H1 (cell line): ENCODE measurements at regions not wholly inside any gene's neighbourhood (a gene's known extent, or its start where the extent isn't known, plus 50 kb on each side); places are given as distances from the start of the nearest gene placed in this dataset.

ENCODE experiments used
- CTCF ChIA-PET: fragments of 300-600 bp; sonication (Branson Sonifier 250); formaldehyde crosslinking; loops from one replicate; lab custom pipeline; 2021; ENCODE audit not compliant: partially characterized antibody; lab: Charles Lee
- POLR2A ChIA-PET: fragments of 300-600 bp; sonication (Branson Sonifier 250); formaldehyde crosslinking; loops from one replicate; lab custom pipeline; 2021; ENCODE audit warnings: inconsistent platforms; ENCODE audit not compliant: partially characterized antibody; lab: Charles Lee
- DNase-seq, 2 experiments: peaks; one replicate each; pipeline versions ENCODE4 v3.0.0 to v3.0.0-alpha.2; 2010 to 2022; ENCODE audit warnings: low spot score in 2 of 2, low read depth in 1 of 2, mixed read lengths in 1 of 2
- FAIRE-seq: peaks from 2 replicates; lab custom pipeline; 2011; peaks lifted over from hg19 to GRCh38; lab: Jason Lieb, UNC
- H2AFZ ChIP-seq: 2 replicates; pipeline ENCODE4 v1.8.1; 2012; ENCODE audit warnings: low read length, inconsistent platforms
- H2AK5ac ChIP-seq: 2 replicates; pipeline ENCODE4 v1.6.1; 2013; ENCODE audit warnings: low read depth, low read length
- H2BK120ac ChIP-seq: replicated peaks from 2 replicates; pipeline ENCODE3; 2013; ENCODE audit warnings: low read depth, low read length, inconsistent platforms
- H2BK12ac ChIP-seq: 2 replicates; pipeline ENCODE4 v1.6.1; 2013; ENCODE audit warnings: low read depth, low read length
- H2BK15ac ChIP-seq: 2 replicates; pipeline ENCODE4 v1.6.1; 2013; ENCODE audit warnings: low read length
- H2BK20ac ChIP-seq: 2 replicates; pipeline ENCODE4 v1.6.1; 2013; ENCODE audit warnings: low read length
- H2BK5ac ChIP-seq: 2 replicates; pipeline ENCODE4 v1.6.1; 2013; ENCODE audit warnings: low read depth, low read length
- H3K14ac ChIP-seq: 2 replicates; pipeline ENCODE4 v1.6.1; 2013; ENCODE audit warnings: inconsistent platforms; ENCODE audit not compliant: insufficient read length
- H3K18ac ChIP-seq: 2 replicates; pipeline ENCODE4 v1.6.1; 2013; ENCODE audit warnings: low read length; ENCODE audit errors: extremely low read depth
- H3K23ac ChIP-seq: 2 replicates; pipeline ENCODE4 v1.6.1; 2013; ENCODE audit warnings: inconsistent platforms; ENCODE audit not compliant: insufficient read length
- H3K23me2 ChIP-seq: 2 replicates; pipeline ENCODE4 v1.6.1; 2013; ENCODE audit warnings: low read depth, low read length
- H3K27ac ChIP-seq: 2 replicates; pipeline ENCODE4 v1.6.1; 2011; ENCODE audit warnings: low read depth, low read length, inconsistent platforms
- H3K27me3 ChIP-seq, 4 experiments: replicated peaks in 1 of 4; 1 replicate in 1 of 4; 2 replicates in 3 of 4; pipeline versions ENCODE4 v1.6.1 to v1.8.1; 2011 to 2013; ENCODE audit warnings: low read length in 3 of 4, mild to moderate bottlenecking in 3 of 4, inconsistent platforms in 2 of 4, mixed read lengths in 2 of 4, moderate library complexity in 1 of 4; ENCODE audit not compliant: control insufficient read depth in 3 of 4, insufficient read depth in 3 of 4; ENCODE audit errors: extremely low read depth in 1 of 4
- H3K36me3 ChIP-seq, 4 experiments: 2 replicates each; pipeline versions ENCODE4 v1.6.1 to v1.8.1; 2011 to 2013; ENCODE audit warnings: mild to moderate bottlenecking in 4 of 4, low read length in 3 of 4, moderate library complexity in 2 of 4, control low read depth in 1 of 4, inconsistent platforms in 1 of 4; ENCODE audit not compliant: insufficient read depth in 4 of 4, control insufficient read depth in 2 of 4
- H3K4ac ChIP-seq: replicated peaks from 2 replicates; pipeline ENCODE3; 2013; ENCODE audit warnings: low read length, low read depth, mixed read lengths, inconsistent platforms; ENCODE audit not compliant: insufficient read length
- H3K4me1 ChIP-seq, 4 experiments: replicated peaks in 1 of 4; 1 replicate in 1 of 4; 2 replicates in 3 of 4; pipeline versions ENCODE4 v1.6.1 to v1.8.1; 2011 to 2013; ENCODE audit warnings: low read length in 3 of 4, inconsistent platforms in 2 of 4, mixed read lengths in 1 of 4; ENCODE audit not compliant: insufficient read depth in 4 of 4, control insufficient read depth in 3 of 4
- H3K4me2 ChIP-seq, 2 experiments: 2 replicates each; pipeline versions ENCODE4 v1.6.1 to v1.8.1; 2011 to 2013; ENCODE audit warnings: low read depth in 2 of 2, low read length in 2 of 2, control low read depth in 1 of 2, inconsistent platforms in 1 of 2, mild to moderate bottlenecking in 1 of 2; ENCODE audit not compliant: insufficient read depth in 1 of 2
- H3K4me3 ChIP-seq, 4 experiments: fragments of 200-600, 300-600 bp in 1 of 4; sonication (generic), shearing (Covaris generic), sonication (Bioruptor Twin) in 1 of 4; 2 replicates each; pipeline versions ENCODE4 v1.5.1 to v1.8.1; 2011 to 2016; ENCODE audit warnings: low read length in 4 of 4, low read depth in 3 of 4, control low read depth in 2 of 4, inconsistent platforms in 2 of 4, mild to moderate bottlenecking in 2 of 4, mixed read lengths in 1 of 4, moderate library complexity in 1 of 4; ENCODE audit not compliant: insufficient read depth in 2 of 4; ENCODE audit errors: extremely low read depth in 1 of 4
- H3K56ac ChIP-seq: replicated peaks from 2 replicates; pipeline ENCODE3; 2013; ENCODE audit warnings: low read depth, mild to moderate bottlenecking, mixed read lengths, low read length, inconsistent platforms; ENCODE audit not compliant: insufficient read length
- H3K79me1 ChIP-seq: 2 replicates; pipeline ENCODE4 v1.6.1; 2013; ENCODE audit warnings: low read depth, low read length, control low read depth
- H3K79me2 ChIP-seq, 2 experiments: 2 replicates each; pipeline versions ENCODE4 v1.6.1 to v1.8.1; 2012 to 2013; ENCODE audit warnings: low read length in 2 of 2, mild to moderate bottlenecking in 2 of 2, inconsistent platforms in 1 of 2; ENCODE audit not compliant: insufficient read depth in 2 of 2, control insufficient read depth in 1 of 2
- H3K9ac ChIP-seq, 4 experiments: replicated peaks in 1 of 4; 1 replicate in 1 of 4; 2 replicates in 3 of 4; pipeline versions ENCODE4 v1.6.1 to v1.8.1; 2011 to 2013; ENCODE audit warnings: low read depth in 3 of 4, low read length in 3 of 4, control low read depth in 2 of 4, mild to moderate bottlenecking in 2 of 4, moderate library complexity in 2 of 4, inconsistent platforms in 1 of 4; ENCODE audit errors: extremely low read depth in 1 of 4
- H3K9me3 ChIP-seq, 2 experiments: 2 replicates each; pipeline versions ENCODE4 v1.6.1 to v1.8.1; 2012 to 2013; ENCODE audit warnings: mild to moderate bottlenecking in 2 of 2, moderate library complexity in 2 of 2, control low read depth in 1 of 2, inconsistent platforms in 1 of 2, low read depth in 1 of 2, low read length in 1 of 2, mixed read lengths in 1 of 2; ENCODE audit not compliant: insufficient read depth in 2 of 2
- H4K20me1 ChIP-seq, 2 experiments: replicated peaks in 1 of 2; 2 replicates each; pipeline versions ENCODE3 to v1.8.1; 2011 to 2013; ENCODE audit warnings: inconsistent platforms in 2 of 2, low read length in 2 of 2, mild to moderate bottlenecking in 1 of 2; ENCODE audit not compliant: insufficient read depth in 2 of 2, control insufficient read depth in 1 of 2
- H4K5ac ChIP-seq: 2 replicates; pipeline ENCODE4 v1.6.1; 2013; ENCODE audit warnings: low read length, low read depth, mixed read lengths, inconsistent platforms; ENCODE audit not compliant: insufficient read length
- H4K8ac ChIP-seq: 2 replicates; pipeline ENCODE4 v1.8.0; 2013; ENCODE audit warnings: mild to moderate bottlenecking, moderate library complexity, low read length, inconsistent platforms; ENCODE audit not compliant: insufficient read depth; ENCODE audit errors: extremely low read depth
- H4K91ac ChIP-seq: replicated peaks from 2 replicates; pipeline ENCODE3; 2013; ENCODE audit warnings: low read length, mixed read lengths, inconsistent platforms; ENCODE audit not compliant: insufficient read length
- CEBPB ChIP-seq: IDR thresholded peaks from 2 replicates; pipeline ENCODE4 v1.6.1; 2012; ENCODE audit warnings: low read depth, low read length
- JUND ChIP-seq: IDR thresholded peaks from 2 replicates; pipeline ENCODE4 v1.6.1; 2011; ENCODE audit warnings: mild to moderate bottlenecking, improper control_type of control experiment, low read length
- NRF1 ChIP-seq: IDR thresholded peaks from 2 replicates; pipeline ENCODE4 v1.6.1; 2011; ENCODE audit warnings: mild to moderate bottlenecking, low read depth, low read length, improper control_type of control experiment
- POLR2AphosphoS5 ChIP-seq: IDR thresholded peaks from 2 replicates; pipeline ENCODE4 v1.6.1; 2011; ENCODE audit warnings: low read depth, low read length
- RAD21 ChIP-seq, 2 experiments: IDR thresholded peaks in 1 of 2; conservative IDR thresholded peaks in 1 of 2; 2 replicates each; pipeline ENCODE4 v1.6.1; 2011; ENCODE audit warnings: low read depth in 2 of 2, low read length in 2 of 2, improper control_type of control experiment in 1 of 2, inconsistent platforms in 1 of 2, mild to moderate bottlenecking in 1 of 2, moderate library complexity in 1 of 2
- YY1 ChIP-seq: IDR thresholded peaks from 2 replicates; pipeline ENCODE4 v1.6.1; 2011; ENCODE audit warnings: low read depth, mild to moderate bottlenecking, low read length
- WGBS, 2 experiments: shearing (Covaris generic) in 1 of 2; methylation state at CpG; one replicate each; pipeline versions ENCODE4 v1.1.6 to v1.1.7; 2013 to 2015; ENCODE audit warnings: low lambda C conversion rate in 2 of 2, mixed read lengths in 2 of 2, inconsistent platforms in 1 of 2, low coverage in 1 of 2, missing lambda C conversion rate in 1 of 2; ENCODE audit not compliant: insufficient replicate concordance in 2 of 2, insufficient coverage in 1 of 2, insufficient read length in 1 of 2; ENCODE audit errors: extremely low coverage in 1 of 2, missing lambda C conversion rate in 1 of 2; 5-methylcytosine and 5-hydroxymethylcytosine counted together

DNA sequence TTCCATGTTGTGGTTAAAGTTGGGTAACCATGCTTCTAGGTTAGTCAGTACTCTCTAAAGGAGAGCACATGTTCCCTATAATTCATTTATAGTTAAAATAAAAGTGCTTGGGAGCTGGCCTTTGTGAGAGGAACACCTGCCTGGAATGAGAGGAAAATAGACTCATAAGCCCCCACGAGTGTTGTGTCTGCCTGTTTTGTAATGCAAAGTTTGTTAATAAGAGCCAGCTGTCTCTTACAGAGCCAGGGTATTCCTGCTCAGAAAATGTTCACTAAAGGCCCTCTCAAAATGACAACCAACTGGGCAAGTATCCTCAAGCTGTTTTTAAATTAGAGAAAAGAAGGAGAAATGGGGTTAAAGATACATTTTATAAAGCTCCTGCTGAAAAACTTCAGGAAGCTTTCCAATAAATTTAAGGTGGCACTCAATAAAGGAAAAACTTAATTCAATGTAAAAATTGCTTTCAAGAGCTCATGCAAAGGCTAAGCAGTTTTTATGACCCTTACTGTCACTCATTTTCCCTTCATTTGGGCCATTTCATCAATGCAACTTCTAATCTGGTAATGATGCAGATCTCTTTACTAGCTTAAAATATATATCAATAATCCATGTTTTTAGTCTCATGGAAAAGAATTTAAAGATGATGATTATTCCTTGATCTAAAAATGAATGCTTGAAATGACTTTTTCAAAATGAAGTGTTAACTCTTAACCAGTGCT, 793.6 kb downstream of the STPG2 start:
- Histone ChIP-seq H3K27me3 (no peaks in the 10 kb centered on the region), H3K79me1 (no peaks in the 10 kb centered on the region), H4K20me1 (no peaks in the 10 kb centered on the region), H2BK15ac (no peak overlapping the region), H3K4ac (no peak overlapping the region), H3K9me3 (no peaks in the 10 kb centered on the region), H3K27ac (no peak overlapping the region), H3K4me1 (peaks cover 0 to 6% (median 2%) of the 10 kb centered on the region in 4 experiments; a peak in 2 of 7 replicates), H2BK120ac (no peak overlapping the region), H3K79me2 (no peaks in the 10 kb centered on the region), H2BK5ac (no peak overlapping the region), H3K36me3 (no peaks in the 10 kb centered on the region), H3K4me3 (no peak overlapping the region; a peak in 1 of 8 replicates), H2AK5ac (no peak overlapping the region), H2BK20ac (no peak overlapping the region), H3K23ac (no peak overlapping the region), H4K91ac (no peak overlapping the region), H3K4me2 (no peak overlapping the region), H2AFZ (no peak overlapping the region), H3K18ac (no peak overlapping the region), H3K14ac (no peak overlapping the region), H3K56ac (no peak overlapping the region), H4K5ac (no peak overlapping the region), H3K9ac (no peak overlapping the region), H4K8ac (no peak overlapping the region), H2BK12ac (no peak overlapping the region), H3K23me2 (no peaks in the 10 kb centered on the region)
- TF ChIP-seq JUND (no peak), RAD21 (IDR thresholded peaks at IDR 0.05 in 1 of 2, conservative IDR thresholded peaks at IDR 0.05 in 1 of 2; ENCODE audit: low read depth in 2 of 2, low read length in 2 of 2) (no peak), CEBPB (no peak), NRF1 (no peak), YY1 (no peak), POLR2AphosphoS5 (no peak)
- 14% methylated on average over 1 of the region's 1 CpG; no CpG with 5 or more reads in 1 of the 2 experiments for WGBS, 2 experiments
- ChIA-PET POLR2A (no interaction called here), CTCF (interaction anchor here (1.0 kb wide), 2 partner anchors 16 to 54 kb away, joined by 3 read pairs; no protein-coding TSS in a partner anchor)
- DNase-seq: no peak
- FAIRE-seq: no peak
